GM18907 (cell line): ENCODE measurements at regions not wholly inside any gene's neighbourhood (a gene's known extent, or its start where the extent isn't known, plus 50 kb on each side); places are given as distances from the start of the nearest gene placed in this dataset.

Experiments
- ATAC-seq: cut with Tn5 transposase; IDR thresholded peaks from one replicate; pipeline ENCODE4 v1.9.1; 2021; ENCODE audit warnings: mild to moderate bottlenecking, moderate library complexity; ENCODE audit not compliant: unreplicated experiment

DNA sequence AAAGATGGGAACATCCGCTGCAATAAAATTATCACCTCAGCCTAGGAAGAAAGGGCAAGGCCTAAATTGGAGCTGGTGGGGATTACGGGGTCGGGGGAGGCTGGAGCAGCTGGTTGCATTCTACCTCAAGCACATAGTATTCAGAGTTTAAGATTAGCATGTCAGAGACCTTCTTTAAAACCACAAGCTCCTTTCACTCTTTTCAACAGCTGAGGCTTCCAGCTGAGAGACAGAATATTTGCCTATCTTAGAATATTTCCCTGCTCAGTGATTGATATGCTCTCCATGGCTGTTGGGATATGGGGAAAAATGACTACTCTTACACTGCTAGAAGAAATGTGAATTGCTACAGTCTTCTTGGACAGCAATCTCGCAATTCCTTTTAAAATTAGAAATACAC is 248.6 kb downstream of the TBX15 start:
- no peak for ATAC-seq

DNA sequence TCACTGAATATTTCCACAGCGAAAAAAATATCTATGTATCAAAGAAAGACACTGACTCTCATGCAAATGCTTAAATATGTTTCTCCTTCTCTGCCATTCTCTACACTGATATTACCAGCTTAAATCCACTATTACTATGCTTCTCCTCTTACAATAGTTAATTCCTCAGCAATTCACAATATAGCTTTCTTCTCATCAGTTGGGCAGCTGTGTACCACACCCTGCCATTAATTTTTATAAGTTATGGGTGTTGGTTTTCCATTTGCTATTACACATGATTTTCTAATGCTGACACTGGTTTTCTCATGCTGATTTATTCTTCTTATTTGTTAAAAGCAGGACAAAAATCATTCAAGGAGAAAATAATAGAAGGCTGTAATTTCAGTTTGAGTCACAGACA is 251.8 kb downstream of the TBX15 start:
- no peak for ATAC-seq

DNA sequence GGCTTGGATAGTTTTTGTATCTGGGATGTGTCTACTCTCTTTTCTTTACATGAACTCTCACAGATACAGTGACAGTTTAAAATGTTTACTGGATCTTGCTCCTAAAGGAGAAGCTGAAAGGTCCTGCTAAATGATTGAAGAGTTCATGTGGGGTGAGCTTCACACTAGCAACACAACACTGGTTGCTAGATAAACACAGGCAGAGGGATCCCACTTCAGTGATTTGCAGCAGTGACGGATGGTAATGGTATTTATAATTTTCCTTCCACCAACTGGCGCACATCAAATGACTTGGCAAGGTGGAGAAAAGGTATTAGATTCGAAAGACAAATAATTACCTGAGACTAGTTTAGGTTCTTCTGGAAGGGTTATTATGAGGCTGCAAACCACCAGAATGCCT is 270.2 kb downstream of the TBX15 start:
- ATAC-seq, result no peak

DNA sequence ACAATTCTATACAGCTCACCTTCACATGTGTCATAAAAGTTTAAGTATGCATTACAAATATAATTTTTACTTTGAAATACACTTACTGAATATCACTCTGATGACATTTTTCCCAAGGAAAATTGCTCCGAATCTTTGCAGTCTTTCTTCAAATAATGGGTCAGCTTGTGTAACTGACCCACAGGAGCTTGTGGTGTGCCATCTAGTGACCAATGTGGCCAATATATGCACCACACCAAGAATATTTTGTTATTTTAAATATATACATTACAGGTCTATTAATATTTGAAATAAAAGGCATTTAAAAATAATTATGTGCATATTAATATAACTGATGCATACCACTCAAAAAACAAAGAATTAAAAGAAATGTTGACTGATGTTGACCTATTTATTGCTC is 271.4 kb downstream of the TBX15 start:
- no peak for ATAC-seq

DNA sequence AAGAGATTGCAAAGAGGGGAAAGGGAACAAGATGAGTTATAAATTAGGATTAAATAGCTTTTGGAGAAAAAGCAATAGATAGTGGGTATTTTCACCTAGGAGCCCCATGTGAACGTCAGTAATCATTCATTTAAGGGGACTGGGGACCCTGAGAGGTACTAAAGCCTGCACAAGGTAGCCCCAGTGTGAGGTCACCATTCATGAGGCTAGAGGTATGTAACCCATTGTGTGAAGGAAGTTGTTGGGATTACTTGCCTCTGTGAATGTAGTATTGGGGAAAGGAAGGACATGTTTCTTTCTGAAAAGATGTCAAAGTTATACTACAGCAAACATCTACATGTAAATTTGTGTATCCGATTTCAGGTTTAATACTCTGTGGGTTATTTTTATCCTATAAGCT is 276.8 kb downstream of the TBX15 start:
- no peak for ATAC-seq

DNA sequence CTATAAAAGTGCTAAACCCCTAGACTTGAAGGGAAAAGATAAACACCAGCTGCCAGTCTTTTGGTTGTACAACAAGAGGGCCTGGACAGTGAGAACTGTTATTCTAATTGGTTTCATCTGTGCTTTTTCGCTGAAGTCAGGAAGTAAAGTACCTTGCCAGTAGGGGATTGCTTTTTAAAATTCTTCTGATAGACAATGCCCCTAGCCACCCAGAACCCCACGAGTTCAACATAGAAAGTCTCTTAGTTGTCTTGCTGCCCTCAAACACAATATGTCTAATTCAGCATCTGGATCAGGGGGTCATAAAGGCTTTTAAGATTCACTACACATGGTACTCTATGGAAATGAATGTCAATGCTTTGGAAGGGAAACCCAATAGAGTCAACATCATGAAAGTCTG is 289.2 kb downstream of the TBX15 start:
- ATAC-seq, result no peak

DNA sequence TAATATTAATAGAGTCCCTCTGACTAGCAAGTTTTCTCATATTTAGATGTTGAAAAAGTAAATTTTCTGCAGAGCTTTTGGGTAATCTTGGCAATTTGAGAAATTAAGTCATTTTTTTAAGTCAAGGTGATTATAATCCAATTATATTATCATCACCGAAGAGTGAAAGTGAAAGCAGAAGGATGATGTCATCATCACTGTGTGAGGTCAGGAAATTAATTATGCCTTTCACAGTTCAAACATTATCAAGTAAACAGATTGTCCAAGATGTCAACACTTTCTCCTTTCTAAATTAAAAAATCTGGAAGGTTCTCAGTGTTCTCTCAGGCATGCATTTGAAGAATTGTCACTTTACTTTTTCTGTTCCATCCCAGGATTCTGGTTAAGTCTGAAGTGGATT is 296.0 kb downstream of the TBX15 start:
- ATAC-seq, result no peak

DNA sequence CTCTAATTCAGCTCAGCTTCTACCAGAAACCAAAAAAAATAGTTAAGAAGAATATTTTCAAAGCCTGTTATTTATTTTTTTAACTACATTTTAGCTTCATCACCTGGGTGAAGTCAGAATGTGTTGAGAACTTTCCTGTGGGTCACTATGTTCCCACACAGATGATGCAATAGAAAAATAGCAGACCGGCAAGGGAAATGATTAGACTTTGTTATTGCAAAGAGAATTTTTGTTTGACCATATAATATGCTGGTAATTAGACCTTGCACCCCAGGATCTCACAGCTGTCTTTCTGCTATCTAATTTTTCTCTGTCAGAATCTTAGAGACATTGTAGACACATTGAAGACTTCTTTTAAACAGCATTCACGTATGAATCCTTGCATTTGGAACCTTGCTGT is 299.3 kb downstream of the TBX15 start:
- ATAC-seq, result no peak

DNA sequence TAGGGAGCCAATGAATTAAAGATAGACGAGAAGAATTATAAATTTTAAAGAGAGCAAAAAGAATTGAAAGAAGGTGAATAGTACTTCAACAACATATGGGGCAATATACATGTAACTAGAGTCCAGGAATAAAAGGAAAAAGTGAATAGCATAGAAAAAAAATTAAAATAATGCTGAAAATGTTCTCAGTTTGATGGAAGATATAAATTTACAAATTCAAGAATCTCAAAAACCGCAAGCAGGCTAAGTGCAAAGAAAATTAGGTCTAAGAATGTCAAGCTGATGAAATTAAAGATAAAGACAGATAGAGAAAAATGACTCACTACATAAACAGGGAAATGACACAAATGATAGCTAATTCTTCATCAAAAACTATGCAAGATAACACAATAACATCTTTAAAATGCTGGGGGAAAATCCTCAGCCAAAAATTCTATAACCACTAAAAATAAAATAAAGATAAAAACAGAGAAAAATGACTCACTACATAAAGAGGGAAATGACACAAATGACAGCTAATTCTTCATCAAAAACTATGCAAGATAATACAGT is 326.3 kb downstream of the TBX15 start:
- ATAC-seq, result no peak

DNA sequence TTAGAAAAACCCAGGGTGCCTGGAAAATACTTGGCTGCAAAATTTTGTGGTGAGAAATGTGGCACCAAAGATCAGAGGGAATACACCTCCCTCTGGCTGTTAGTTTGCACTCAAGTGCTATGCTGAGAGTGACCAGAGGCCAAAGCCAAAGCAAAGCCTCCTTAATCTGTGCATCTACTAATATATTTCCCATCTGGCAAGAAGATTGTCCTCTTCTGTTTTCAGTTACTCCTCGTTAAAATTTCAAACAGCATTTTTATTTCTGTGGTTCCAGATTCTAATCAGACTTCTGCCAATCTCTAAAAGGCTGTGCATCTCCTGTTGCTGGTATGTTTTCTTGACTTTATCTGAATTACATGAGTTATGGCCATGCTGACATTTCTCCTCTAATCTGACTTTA is 327.4 kb downstream of the TBX15 start:
- no peak for ATAC-seq

DNA sequence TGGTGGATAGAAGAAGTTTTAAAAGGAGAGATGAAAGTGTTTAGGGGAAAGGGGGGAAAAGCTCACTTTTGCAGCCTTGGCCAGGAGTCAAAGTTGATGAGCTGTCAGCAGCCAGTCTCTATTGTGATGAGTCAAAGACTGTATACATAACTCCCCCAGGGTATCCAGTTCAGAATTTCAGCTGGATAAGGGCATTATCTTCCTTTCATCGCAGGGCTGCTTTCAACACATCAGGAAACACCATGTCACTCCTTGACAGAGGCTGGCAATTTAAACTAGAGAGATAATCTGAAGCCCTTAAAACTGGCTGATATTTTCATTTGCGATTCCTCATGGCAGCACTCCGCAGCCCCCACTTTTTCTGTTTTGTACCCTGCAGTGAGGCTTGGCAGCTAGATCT is 328.5 kb downstream of the TBX15 start:
- ATAC-seq, result no peak

DNA sequence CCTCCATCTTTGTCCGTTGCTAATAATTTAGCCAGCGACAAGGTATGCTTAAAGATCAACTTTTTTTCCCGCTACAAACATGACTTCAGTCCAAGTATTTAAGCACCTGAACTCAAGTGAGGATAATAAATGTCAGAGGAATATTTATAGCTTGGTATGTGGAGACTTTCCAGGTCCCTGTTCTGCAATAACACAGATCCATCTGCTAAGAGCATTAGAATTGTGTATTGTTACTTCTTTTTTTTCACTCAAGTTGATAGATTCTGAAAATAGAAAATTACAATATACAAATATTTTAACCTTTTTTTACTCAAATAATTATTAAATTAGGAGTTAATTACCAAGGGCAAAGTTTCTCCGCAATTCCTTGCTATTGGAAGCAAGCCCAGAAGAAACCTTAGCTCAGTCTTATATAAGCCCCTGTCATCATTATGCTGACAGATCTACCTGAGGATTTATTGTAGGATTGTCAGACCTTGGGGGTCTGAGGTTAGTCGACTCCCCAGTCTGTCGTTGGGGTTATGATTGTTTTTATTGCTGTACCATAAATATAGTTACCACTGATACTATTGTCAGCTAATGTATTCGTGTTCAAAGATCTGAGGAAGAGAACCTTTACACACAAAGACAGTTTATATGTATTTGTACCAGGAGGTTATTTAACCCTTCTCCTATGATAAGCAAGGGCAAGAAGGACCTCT is 337.9 kb downstream of the TBX15 start:
- no peak for ATAC-seq

DNA sequence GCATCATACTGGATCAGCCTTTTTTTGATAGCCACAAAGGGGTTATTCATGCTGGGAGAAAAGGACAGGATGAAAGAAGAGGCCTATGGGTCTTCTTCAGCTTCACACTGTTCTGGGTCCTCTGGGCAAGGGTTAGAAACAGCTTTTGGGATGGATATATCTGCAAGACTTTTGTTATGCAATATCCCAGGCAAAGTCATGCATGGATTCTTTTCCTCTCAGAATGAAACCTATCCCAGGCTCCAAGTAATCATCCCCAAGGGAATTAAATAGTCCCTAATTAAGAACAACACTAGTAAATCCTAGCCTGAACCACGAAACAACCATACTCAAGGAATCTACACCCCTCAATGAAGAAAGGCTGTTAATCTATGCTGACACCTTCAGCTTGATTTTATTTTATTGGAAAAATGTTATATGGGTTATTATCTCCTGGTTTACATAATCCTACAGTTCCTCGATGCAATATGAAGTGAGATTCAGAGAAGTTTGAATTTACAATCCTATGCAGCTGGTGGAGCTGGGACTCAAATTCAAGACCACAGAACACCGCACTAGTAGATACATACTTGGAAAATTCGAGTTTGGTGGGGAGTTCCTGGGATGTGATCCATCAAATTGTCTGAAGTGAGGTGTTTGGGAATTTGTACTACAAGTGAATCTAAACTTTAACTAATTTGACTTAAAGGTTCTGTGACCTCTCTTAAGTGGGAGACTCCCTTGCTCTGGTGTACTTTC is 338.6 kb downstream of the TBX15 start:
- no peak for ATAC-seq

DNA sequence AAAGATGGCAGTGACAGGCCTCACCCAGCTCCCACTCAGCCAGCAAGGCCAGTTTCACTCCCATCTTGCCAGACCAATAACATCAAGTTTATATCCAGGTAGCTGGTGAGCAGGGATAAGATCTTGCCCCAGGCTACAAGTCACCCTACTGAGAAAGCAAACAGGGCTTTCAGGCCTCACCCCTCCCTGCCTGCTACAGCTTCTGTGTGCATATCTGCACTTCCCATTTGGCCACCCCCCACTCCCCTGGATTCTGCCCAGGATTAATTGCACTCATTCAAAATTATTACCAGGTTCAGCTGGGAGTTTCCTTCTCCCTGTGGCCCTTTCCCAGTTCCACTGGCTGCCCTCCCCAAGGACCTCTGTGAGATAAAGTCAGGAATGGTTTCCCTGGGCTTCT is 352.1 kb downstream of the TBX15 start:
- no peak for ATAC-seq

DNA sequence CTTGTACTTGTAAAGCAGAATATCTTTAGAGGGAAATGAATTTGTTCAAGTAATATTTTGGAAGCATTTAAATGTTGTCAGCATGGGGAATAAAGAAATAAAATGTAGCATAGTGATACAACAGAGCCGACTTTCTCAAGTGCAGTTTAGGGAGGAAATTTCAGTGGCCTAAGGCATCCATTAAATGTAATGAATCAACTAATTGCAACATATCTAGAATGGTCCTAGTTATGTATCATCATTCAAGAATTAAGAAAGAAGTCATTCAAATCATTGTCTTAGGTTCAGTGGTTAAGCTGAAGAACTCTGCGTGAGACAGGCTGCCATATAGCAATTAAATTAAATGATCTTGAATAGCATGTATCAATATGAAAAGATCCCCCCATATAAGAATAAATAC is 360.7 kb downstream of the TBX15 start:
- ATAC-seq, result no peak

DNA sequence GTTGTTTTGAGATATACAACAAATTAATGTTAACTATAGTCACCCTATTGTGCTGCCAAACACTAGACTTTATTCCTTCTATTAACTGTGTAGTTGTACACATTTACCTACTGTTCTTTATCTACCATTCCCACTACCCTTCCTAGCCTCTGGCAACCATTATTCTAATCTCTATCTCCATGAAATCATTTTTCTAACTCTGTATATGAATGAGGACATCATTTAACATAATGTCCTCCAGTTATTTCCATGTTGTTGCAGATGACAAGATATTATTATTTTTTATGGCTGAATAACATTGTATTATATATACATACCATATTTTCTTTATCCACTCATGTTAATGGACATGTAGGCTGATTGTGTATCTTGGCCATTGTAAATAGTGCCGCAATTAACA is 366.3 kb downstream of the TBX15 start:
- ATAC-seq, result no peak

DNA sequence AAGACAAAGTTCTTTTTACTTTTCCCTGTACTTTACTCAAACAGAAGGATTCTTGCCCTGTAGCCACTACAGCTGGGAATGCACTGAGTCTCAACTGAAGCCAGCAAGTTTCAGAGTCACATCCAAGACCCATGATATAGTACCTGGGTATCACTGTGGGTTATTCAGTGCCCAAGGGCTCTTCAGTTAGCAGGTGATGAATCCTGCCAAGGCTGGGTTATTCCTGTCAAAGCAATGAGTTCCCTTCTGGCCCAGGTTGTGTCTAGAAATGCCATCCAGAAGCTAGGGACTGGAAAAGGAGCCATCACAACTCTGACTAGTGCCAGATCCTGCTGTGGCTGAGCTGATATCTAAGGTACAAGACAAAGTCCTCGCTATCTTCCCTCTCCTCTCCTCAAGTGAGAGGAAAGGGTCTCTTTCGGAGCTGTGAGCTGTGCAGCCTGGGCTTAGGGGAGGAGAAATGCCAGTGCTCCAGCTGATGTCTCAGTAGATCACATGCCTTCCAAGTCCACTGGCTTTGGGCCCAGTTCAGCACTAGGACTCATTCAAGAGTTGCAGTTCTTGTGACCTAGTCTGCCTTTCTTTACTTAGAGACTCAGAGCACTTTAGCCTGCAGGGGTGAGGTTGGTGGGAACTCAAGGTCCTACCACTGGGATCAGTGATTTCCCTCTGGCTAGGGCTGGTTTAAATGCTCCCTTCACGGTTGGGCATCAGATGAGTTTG is 369.4 kb downstream of the TBX15 start:
- ATAC-seq, result no peak

DNA sequence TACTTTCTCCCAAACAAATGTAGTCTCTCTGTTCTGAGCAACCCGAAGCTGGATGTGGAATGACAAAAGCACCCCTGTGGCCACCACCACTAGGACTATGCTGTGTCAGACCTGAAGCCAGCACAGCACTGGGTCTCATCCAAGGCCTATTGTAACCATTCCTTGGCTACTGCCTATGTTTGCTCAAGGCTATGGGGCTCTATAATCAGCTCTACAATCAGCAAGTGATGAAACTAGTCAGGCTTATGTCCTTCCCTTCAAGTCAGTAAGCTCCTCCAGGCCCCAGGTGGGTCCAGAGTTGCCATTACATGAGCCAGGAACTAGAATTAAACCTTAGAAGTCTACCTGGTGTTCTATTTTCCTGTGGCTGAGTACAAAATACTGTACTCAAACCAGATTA is 370.2 kb downstream of the TBX15 start:
- no peak for ATAC-seq

DNA sequence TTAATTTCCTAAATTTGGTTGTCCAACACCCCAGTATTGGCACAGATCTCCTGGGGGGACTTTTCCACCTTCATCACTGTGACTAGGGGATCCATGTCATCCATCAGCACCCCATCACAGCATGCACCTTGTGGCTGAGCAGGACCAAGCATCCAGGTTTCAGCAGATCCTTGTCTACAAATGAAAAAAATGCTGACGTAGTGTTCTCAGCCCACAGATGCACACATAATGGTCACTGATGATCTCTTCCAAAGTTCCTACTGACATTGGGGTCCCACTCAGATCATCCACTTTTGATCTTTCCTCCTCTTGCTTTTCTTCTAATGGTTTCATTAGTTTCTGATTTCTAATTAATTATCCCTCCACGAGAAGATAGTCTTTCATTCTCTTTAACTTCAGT is 373.1 kb downstream of the TBX15 start:
- ATAC-seq, result no peak

DNA sequence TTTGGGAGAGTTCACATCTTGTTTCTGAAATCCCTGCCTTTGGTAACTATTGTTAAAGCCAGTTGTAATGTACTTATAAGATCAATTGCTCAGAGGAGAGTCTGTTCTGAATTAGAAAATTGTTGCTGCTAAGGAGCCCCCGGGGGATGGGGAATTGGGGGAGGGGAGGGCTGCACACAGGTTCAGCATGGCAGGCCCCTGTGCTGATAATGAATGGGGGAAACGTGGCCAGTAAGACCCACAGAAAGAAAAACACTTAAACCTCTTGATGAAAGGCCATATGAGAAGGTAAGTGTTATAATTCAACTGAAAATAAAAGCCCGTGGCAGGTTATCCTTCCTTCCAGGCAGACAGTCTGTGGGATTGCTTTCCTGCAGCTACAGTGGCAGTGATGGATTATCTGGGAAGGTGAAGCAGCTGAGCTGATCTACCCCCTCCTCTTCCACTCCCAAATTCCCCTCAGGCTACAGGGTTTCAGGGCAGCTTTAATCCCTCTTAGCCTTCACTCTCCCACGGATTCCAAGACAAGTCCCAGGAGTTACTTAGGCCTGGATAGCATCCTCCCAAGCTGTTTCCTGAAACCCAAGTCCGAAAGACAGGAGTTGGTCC is 398.8 kb downstream of the TBX15 start:
- ATAC-seq, result no peak

DNA sequence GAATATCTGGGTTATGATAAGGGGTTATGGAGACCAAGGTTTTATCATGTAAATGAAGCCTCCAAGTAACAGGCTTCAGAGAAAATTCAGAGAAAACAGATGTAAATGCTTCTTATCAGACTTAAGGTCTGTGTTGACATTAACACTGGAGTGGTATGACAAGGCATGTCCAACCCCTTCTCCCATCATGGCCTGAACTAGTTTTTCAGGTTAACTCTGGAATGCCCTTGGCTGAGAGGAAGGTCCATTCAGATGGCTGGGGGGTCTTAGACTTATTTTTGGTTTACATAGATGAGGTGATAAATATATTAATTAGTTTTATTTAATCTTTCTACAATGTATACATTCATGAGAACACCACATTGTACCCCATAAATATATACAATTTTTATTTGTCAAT is 399.6 kb downstream of the TBX15 start:
- no peak for ATAC-seq
